A549 (cell line): ENCODE measurements at regions not wholly inside any gene's neighbourhood (a gene's known extent, or its start where the extent isn't known, plus 50 kb on each side); places are given as distances from the start of the nearest gene placed in this dataset.
A peak's percentile ranks its signal among the peaks of the same experiment; 100 is the strongest.

Experiments
- ATAC-seq, 2 experiments: fragments of 200-7000 bp in 1 of 2; fragments of >200 bp in 1 of 2; cut with Nextera tagmentation in 1 of 2; cut with Tn5 transposase in 1 of 2; 3 replicates each; pipeline versions ENCODE4 v1.8.0 to v1.9.1; 2018 to 2020; ENCODE audit warnings: mild to moderate bottlenecking in 1 of 2, moderate library complexity in 1 of 2
- CTCF ChIA-PET: fragments of 300-600 bp; sonication (Branson Sonifier 250); formaldehyde crosslinking; extraction: SDS; loops from one replicate; lab custom pipeline; 2021; ENCODE audit warnings: antibody characterized with exemption, inconsistent platforms; lab: Yijun Ruan, JAX
- POLR2A ChIA-PET: fragments of 350-600 bp; formaldehyde crosslinking; extraction: SDS; loops from one replicate; lab custom pipeline; 2021; ENCODE audit warnings: antibody characterized with exemption, inconsistent platforms; lab: Yijun Ruan, JAX
- DNase-seq, 2 experiments: peaks; one replicate each; pipeline versions ENCODE4 v3.0.0 to v3.0.0-alpha.2; 2011 to 2016; ENCODE audit warnings: low read depth in 1 of 2, low spot score in 1 of 2
- FAIRE-seq: peaks from 2 replicates; lab custom pipeline; 2011; peaks lifted over from hg19 to GRCh38; lab: Jason Lieb, UNC
- H3K27ac ChIP-seq, 2 experiments: fragments of >200 bp; sonication (Bioruptor Twin); formaldehyde crosslinking; 3 replicates each; pipeline ENCODE4 v1.5.1; 2016 to 2017
- H3K4me1 ChIP-seq: fragments of >200 bp; sonication (Bioruptor Twin); formaldehyde crosslinking; 3 replicates; pipeline ENCODE4 v1.6.1; 2016
- H3K4me2 ChIP-seq: fragments of >200 bp; sonication (Bioruptor Twin); formaldehyde crosslinking; 3 replicates; pipeline ENCODE4 v1.6.1; 2016
- H3K4me3 ChIP-seq: fragments of >200 bp; sonication (Bioruptor Twin); formaldehyde crosslinking; 3 replicates; pipeline ENCODE4 v1.5.1; 2016
- H3K9me3 ChIP-seq: fragments of >200 bp; sonication (Bioruptor Twin); formaldehyde crosslinking; 3 replicates; pipeline ENCODE4 v1.6.1; 2016
- CEBPB ChIP-seq, 2 experiments: fragments of >200 bp in 1 of 2; sonication (Bioruptor Twin) in 1 of 2; formaldehyde crosslinking in 1 of 2; IDR thresholded peaks; 2 replicates each; pipeline ENCODE4 v1.6.1; 2012 to 2016
- CHD2 ChIP-seq: fragments of 150-350 bp; IDR thresholded peaks from 2 replicates; pipeline ENCODE4 v1.6.1; 2014; ENCODE audit warnings: low read length; ENCODE audit not compliant: partially characterized antibody
- CTCF ChIP-seq: fragments of >200 bp; sonication (Bioruptor Twin); formaldehyde crosslinking; IDR thresholded peaks from 3 replicates; pipeline ENCODE4 v1.5.1; 2016
- E2F6 ChIP-seq: IDR thresholded peaks from 2 replicates; pipeline ENCODE4 v1.6.1; 2012; ENCODE audit warnings: low read depth, borderline replicate concordance
- EHF ChIP-seq: fragments of 250-450 bp; sonication (Bioruptor Pico); IDR thresholded peaks from 2 replicates; pipeline ENCODE4 v1.5.0; 2020; ENCODE audit warnings: mild to moderate bottlenecking
- EHMT2 ChIP-seq: fragments of 200-600 bp; sonication (generic); IDR thresholded peaks from 2 replicates; pipeline ENCODE4 v1.6.1; 2016; ENCODE audit warnings: antibody characterized with exemption, low read depth, mild to moderate bottlenecking, moderate library complexity
- EP300 ChIP-seq, 2 experiments: fragments of >200 bp; sonication (Bioruptor Twin); formaldehyde crosslinking; IDR thresholded peaks; 2 replicates in 1 of 2; 3 replicates in 1 of 2; pipeline ENCODE4 v1.6.1; 2016 to 2017
- ESRRA ChIP-seq: fragments of 150-350 bp; IDR thresholded peaks from 2 replicates; pipeline ENCODE4 v1.6.1; 2014; ENCODE audit warnings: mild to moderate bottlenecking, low read length, borderline replicate concordance
- FOXS1 ChIP-seq: fragments of 250-450 bp; sonication (Bioruptor Pico); IDR thresholded peaks from 2 replicates; pipeline ENCODE4 v1.5.0; 2020; ENCODE audit warnings: mild to moderate bottlenecking, moderate library complexity
- HEYL ChIP-seq: fragments of 250-450 bp; sonication (Bioruptor Pico); IDR thresholded peaks from 2 replicates; pipeline ENCODE4 v1.8.0; 2021; ENCODE audit warnings: mild to moderate bottlenecking, moderate library complexity
- HOXA7 ChIP-seq: fragments of 250-450 bp; sonication (Bioruptor Pico); IDR thresholded peaks from 2 replicates; pipeline ENCODE4 v1.5.0; 2020; ENCODE audit warnings: mild to moderate bottlenecking, moderate library complexity
- HOXB5 ChIP-seq: fragments of 250-450 bp; sonication (Bioruptor Pico); IDR thresholded peaks from 2 replicates; pipeline ENCODE4 v1.5.0; 2020; ENCODE audit warnings: mild to moderate bottlenecking, moderate library complexity
- KDM5A ChIP-seq: fragments of 200-600 bp; sonication (generic); IDR thresholded peaks from 2 replicates; pipeline ENCODE4 v1.6.1; 2016; ENCODE audit warnings: antibody characterized with exemption, mild to moderate bottlenecking
- NFE2L2 ChIP-seq: fragments of 150-350 bp; conservative IDR thresholded peaks from 2 replicates; pipeline ENCODE4 v1.6.1; 2014; ENCODE audit warnings: low read length
- NPAS2 ChIP-seq: fragments of 250-450 bp; sonication (Bioruptor Pico); IDR thresholded peaks from 2 replicates; pipeline ENCODE4 v1.8.0; 2022; ENCODE audit warnings: mild to moderate bottlenecking, moderate library complexity, borderline replicate concordance
- POLR2A ChIP-seq: IDR thresholded peaks from 2 replicates; pipeline ENCODE4 v1.6.1; 2012; ENCODE audit warnings: mild to moderate bottlenecking, low read length
- RAD21 ChIP-seq, 2 experiments: fragments of >200 bp in 1 of 2; sonication (Bioruptor Twin) in 1 of 2; formaldehyde crosslinking in 1 of 2; IDR thresholded peaks in 1 of 2; conservative IDR thresholded peaks in 1 of 2; 2 replicates in 1 of 2; 3 replicates in 1 of 2; pipeline ENCODE4 v1.6.1; 2012 to 2018; ENCODE audit warnings: inconsistent platforms in 1 of 2
- RCOR1 ChIP-seq: fragments of 150-350 bp; IDR thresholded peaks from 2 replicates; pipeline ENCODE4 v1.6.1; 2014; ENCODE audit warnings: antibody characterized with exemption, low read length, low read depth
- SMC3 ChIP-seq: fragments of >200 bp; sonication (Bioruptor Twin); formaldehyde crosslinking; IDR thresholded peaks from 3 replicates; pipeline ENCODE4 v1.6.1; 2018; ENCODE audit warnings: inconsistent platforms
- SREBF2 ChIP-seq: fragments of 450-650 bp; IDR thresholded peaks from 2 replicates; pipeline ENCODE4 v1.6.1; 2014; ENCODE audit warnings: mild to moderate bottlenecking, moderate library complexity
- TFCP2L1 ChIP-seq: fragments of 250-450 bp; sonication (Bioruptor Pico); IDR thresholded peaks from 2 replicates; pipeline ENCODE4 v1.5.0; 2021; ENCODE audit warnings: mild to moderate bottlenecking
- ZC3H11A ChIP-seq: fragments of 450-650 bp; IDR thresholded peaks from 2 replicates; pipeline ENCODE4 v1.6.1; 2014; ENCODE audit warnings: antibody characterized with exemption, mild to moderate bottlenecking
- ZNF302 ChIP-seq: fragments of 250-450 bp; sonication (Bioruptor Pico); IDR thresholded peaks from 2 replicates; pipeline ENCODE4 v1.9.0; 2021; ENCODE audit warnings: inconsistent platforms, mild to moderate bottlenecking, moderate library complexity
- ZSCAN20 ChIP-seq: fragments of 250-450 bp; sonication (Bioruptor Pico); IDR thresholded peaks from 2 replicates; pipeline ENCODE4 v1.8.0; 2022; ENCODE audit warnings: mild to moderate bottlenecking, moderate library complexity
- WGBS: methylation state at CpG from one replicate; pipeline ENCODE4 v1.1.6; 2017; ENCODE audit errors: missing lambda C conversion rate; 5-methylcytosine and 5-hydroxymethylcytosine counted together
- TF ChIP-seq, protein P1 (sequence below): IDR thresholded peaks from 2 replicates; pipeline ENCODE4 v1.6.1; 2012
- TF ChIP-seq, protein P2 (sequence below): IDR thresholded peaks from 2 replicates; pipeline ENCODE4 v1.6.1; 2012

- no peak overlapping the region for H3K4me3 ChIP-seq
- peak; percentile 18 for FAIRE-seq
- peak; percentile 66 to 69 for TF ChIP-seq RAD21 (conservative IDR thresholded peaks at IDR 0.05 in 1 of 2, IDR thresholded peaks at IDR 0.05 in 1 of 2)
- TF ChIP-seq NPAS2 (CRISPR knock-in tag), result no peak
- peak; percentile 60; the same call in 2 of the 3 replicates for TF ChIP-seq SMC3
- TF ChIP-seq CTCF, result peak; percentile 51; the same call in 2 of the 3 replicates
- TF ChIP-seq, all 56 proteins: peak for 3
- ChIA-PET CTCF (interaction anchor here (0.7 to 3.3 kb wide), 10 partner anchors 10 to 1936 kb away, joined by 3 to 14 read pairs (median 4); no protein-coding TSS in a partner anchor), POLR2A (no interaction called here)
- WGBS, result 21% methylated on average over 8 of the region's 8 CpGs
- Histone ChIP-seq H3K4me2 (no peak overlapping the region), H3K27ac (no peak overlapping the region), H3K4me1 (no peaks in the 10 kb centered on the region), H3K9me3 (no peaks in the 10 kb centered on the region)
- ATAC-seq (peak in 1 of 2 experiments; percentile 79; a peak in 4 of 6 replicates), DNase-seq (peak; percentile 18 to 20)
Observed at GRCh38 chr5:167565189-167565954, 726.1 kb upstream of the WWC1 start.

DNA sequence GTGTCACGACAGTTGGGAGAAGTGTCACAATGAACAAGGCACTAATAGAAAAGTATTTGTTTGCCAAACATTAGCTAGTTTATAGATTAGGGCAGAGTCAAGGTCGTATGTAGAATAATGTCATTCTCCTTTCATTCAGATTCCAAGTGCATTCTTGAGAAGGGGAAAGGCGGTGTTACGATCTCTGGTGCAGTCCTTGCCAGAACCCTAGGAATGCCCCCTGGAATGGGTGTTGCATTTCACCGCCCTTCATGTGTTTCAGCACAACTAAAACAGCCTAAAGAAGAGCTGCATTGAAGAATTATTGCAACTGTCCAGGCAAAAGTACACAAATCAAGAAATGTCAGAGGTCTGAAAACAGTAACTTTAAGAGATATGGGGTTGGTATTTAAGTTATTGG lies 721.0 kb upstream of the WWC1 start:
- whole genome bisulfite sequencing, result 19% methylated on average over 5 of the region's 5 CpGs
- FAIRE-seq (no peak), ATAC-seq (no peak), DNase-seq (no peak)
- Histone ChIP-seq H3K4me1 (0 out of 3 replicates have a peak, but pooled peaks cover 4% of the 10 kb centered on the region), H3K4me2 (no peak overlapping the region), H3K9me3 (no peaks in the 10 kb centered on the region), H3K27ac (no peak overlapping the region), H3K4me3 (no peak overlapping the region)
- TF ChIP-seq, protein P1, sequence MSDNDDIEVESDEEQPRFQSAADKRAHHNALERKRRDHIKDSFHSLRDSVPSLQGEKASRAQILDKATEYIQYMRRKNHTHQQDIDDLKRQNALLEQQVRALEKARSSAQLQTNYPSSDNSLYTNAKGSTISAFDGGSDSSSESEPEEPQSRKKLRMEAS, result no peak
- TF ChIP-seq NFE2L2 (no peak), ZSCAN20 (CRISPR knock-in tag) (no peak), ZNF302 (CRISPR knock-in tag) (no peak), EP300 (IDR thresholded peaks at IDR 0.05) (no peak), SREBF2 (no peak), E2F6 (no peak), EHMT2 (no peak)
- TF ChIP-seq, protein P2, sequence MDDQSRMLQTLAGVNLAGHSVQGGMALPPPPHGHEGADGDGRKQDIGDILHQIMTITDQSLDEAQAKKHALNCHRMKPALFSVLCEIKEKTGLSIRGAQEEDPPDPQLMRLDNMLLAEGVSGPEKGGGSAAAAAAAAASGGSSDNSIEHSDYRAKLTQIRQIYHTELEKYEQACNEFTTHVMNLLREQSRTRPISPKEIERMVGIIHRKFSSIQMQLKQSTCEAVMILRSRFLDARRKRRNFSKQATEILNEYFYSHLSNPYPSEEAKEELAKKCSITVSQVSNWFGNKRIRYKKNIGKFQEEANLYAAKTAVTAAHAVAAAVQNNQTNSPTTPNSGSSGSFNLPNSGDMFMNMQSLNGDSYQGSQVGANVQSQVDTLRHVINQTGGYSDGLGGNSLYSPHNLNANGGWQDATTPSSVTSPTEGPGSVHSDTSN, result no peak
- ChIA-PET POLR2A (no interaction called here), CTCF (interaction anchor here (0.9 to 2.5 kb wide), 3 partner anchors 458 to 641 kb away, joined by 3 to 5 read pairs (median 4); no protein-coding TSS in a partner anchor)

DNA sequence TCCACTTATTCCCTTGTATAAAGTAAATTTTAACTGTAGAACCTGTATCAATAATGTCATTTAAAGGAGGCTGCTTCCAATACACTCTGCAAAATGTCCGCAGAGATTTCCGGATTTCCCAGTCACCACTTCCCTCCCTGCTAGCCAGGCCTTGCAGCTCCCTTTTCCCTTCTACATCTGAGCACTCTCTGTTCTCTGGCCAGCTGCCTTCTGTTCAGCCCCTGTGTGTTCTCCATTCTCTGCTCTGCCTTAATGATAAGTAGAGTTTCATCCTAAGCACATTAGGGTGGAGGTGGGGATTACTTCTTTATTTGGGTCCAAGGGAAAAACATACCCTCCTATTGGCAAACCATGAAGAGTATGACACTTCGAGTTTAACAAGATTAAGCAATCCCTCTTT lies 719.6 kb upstream of the WWC1 start:
- DNase-seq, result no peak
- Histone ChIP-seq H3K4me2 (no peak overlapping the region), H3K27ac (no peak overlapping the region), H3K9me3 (no peaks in the 10 kb centered on the region), H3K4me1 (0 out of 3 replicates have a peak, but pooled peaks cover 4% of the 10 kb centered on the region), H3K4me3 (no peak overlapping the region)
- no peak for FAIRE-seq
- POLR2A ChIA-PET, result no interaction called here
- CTCF ChIA-PET, result interaction anchor here (1.2 kb wide), 2 partner anchors 11 to 476 kb away, joined by 5 to 6 read pairs; no protein-coding TSS in a partner anchor
- WGBS, result 30% methylated on average over 3 of the region's 3 CpGs
- no peak for ATAC-seq
- TF ChIP-seq E2F6 (no peak), CEBPB (IDR thresholded peaks at IDR 0.05) (no peak), RCOR1 (no peak), ZC3H11A (no peak), TFCP2L1 (no peak), EHF (no peak), CTCF (no peak), FOXS1 (CRISPR knock-in tag) (no peak), HOXA7 (CRISPR knock-in tag) (no peak), POLR2A (no peak), CHD2 (no peak), HEYL (CRISPR knock-in tag) (no peak), HOXB5 (CRISPR knock-in tag) (no peak), ESRRA (no peak), RAD21 (conservative IDR thresholded peaks at IDR 0.05 in 1 of 2, IDR thresholded peaks at IDR 0.05 in 1 of 2) (no peak), SREBF2 (no peak), KDM5A (no peak), ZSCAN20 (CRISPR knock-in tag) (no peak)
- TF ChIP-seq, protein P1, result no peak
